ENCODE measurements at regions not wholly inside any gene's neighbourhood (a gene's known extent, or its start where the extent isn't known, plus 50 kb on each side); places are given as distances from the start of the nearest gene placed in this dataset.
"Not testable (repeated sequence)": the region's sequence is repeated elsewhere in the genome, so short reads cannot be mapped to it uniquely, and the experiment has no call there.

- DNase-seq (ENCODE audit: low spot score) = no peak
Measured at GRCh38 chr10:89952325-89952724, 250.9 kb downstream of the KIF20B start.

- no peak for DNase-seq (ENCODE audit: low spot score)
Measured at GRCh38 chr10:89952751-89953150, 251.4 kb downstream of the KIF20B start.

- no peak for DNase-seq (ENCODE audit: low spot score)
Measured at GRCh38 chr10:89954061-89954460, 252.7 kb downstream of the KIF20B start.

GRCh38 chr10:89954787-89955566, 253.6 kb downstream of the KIF20B start:
- DNase-seq (ENCODE audit: low spot score) = no peak

GRCh38 chr10:89959433-89960110, 258.2 kb downstream of the KIF20B start:
- no peak for DNase-seq (ENCODE audit: low spot score)

GRCh38 chr10:89963451-89964102, 262.2 kb downstream of the KIF20B start:
- no peak for DNase-seq (ENCODE audit: low spot score)

GRCh38 chr10:89966211-89966610, 264.8 kb downstream of the KIF20B start:
- no peak for DNase-seq (ENCODE audit: low spot score)

GRCh38 chr10:89973326-89973725, 271.9 kb downstream of the KIF20B start:
- DNase-seq (ENCODE audit: low spot score) = no peak

- DNase-seq (ENCODE audit: low spot score) = no peak
Measured at GRCh38 chr10:89975071-89975470, 273.7 kb downstream of the KIF20B start.

GRCh38 chr10:89975771-89976170, 274.4 kb downstream of the KIF20B start:
- DNase-seq (ENCODE audit: low spot score) = no peak

GRCh38 chr10:89978081-89978480, 276.7 kb downstream of the KIF20B start:
- no peak for DNase-seq (ENCODE audit: low spot score)

- no peak for DNase-seq (ENCODE audit: low spot score)
Measured at GRCh38 chr10:89979726-89980125, 278.3 kb downstream of the KIF20B start.

- no peak for DNase-seq (ENCODE audit: low spot score)
Measured at GRCh38 chr10:89980166-89980565, 278.8 kb downstream of the KIF20B start.

- DNase-seq (ENCODE audit: low spot score) = no peak
Measured at GRCh38 chr10:89981891-89982290, 280.5 kb downstream of the KIF20B start.

- no peak for DNase-seq (ENCODE audit: low spot score)
Measured at GRCh38 chr10:89985446-89985845, 284.1 kb downstream of the KIF20B start.

- not testable (repeated sequence) for DNase-seq (ENCODE audit: low spot score)
Measured at GRCh38 chr10:89988361-89988760, 287.0 kb downstream of the KIF20B start.

- no peak for DNase-seq (ENCODE audit: low spot score)
Measured at GRCh38 chr10:89992575-89992974, 291.2 kb downstream of the KIF20B start.

- no peak for DNase-seq (ENCODE audit: low spot score)
Measured at GRCh38 chr10:90007226-90007625, 305.8 kb downstream of the KIF20B start.

GRCh38 chr10:90011281-90011680, 309.9 kb downstream of the KIF20B start:
- DNase-seq (ENCODE audit: low spot score) = not testable (repeated sequence)

- DNase-seq (ENCODE audit: low spot score) = no peak
Measured at GRCh38 chr10:90018819-90019218, 317.4 kb downstream of the KIF20B start.

- DNase-seq (ENCODE audit: low spot score) = no peak
Measured at GRCh38 chr10:90020506-90020905, 319.1 kb downstream of the KIF20B start.

GRCh38 chr10:90023950-90024349, 322.6 kb downstream of the KIF20B start:
- no peak for DNase-seq (ENCODE audit: low spot score)

GRCh38 chr10:90028312-90028711, 326.9 kb downstream of the KIF20B start:
- no peak for DNase-seq (ENCODE audit: low spot score)

All from iPS-NIHi11 (cell line).